OCI-LY3 (cell line): ENCODE measurements at regions not wholly inside any gene's neighbourhood (a gene's known extent, or its start where the extent isn't known, plus 50 kb on each side); places are given as distances from the start of the nearest gene placed in this dataset.

Experiments
- CTCF ChIP-seq: fragments of 200-600, 300-600 bp; sonication (generic); IDR thresholded peaks from 2 replicates; pipeline ENCODE4 v1.5.1; 2014; ENCODE audit warnings: antibody characterized with exemption, low read length, low read depth
- EZH2phosphoT487 ChIP-seq: fragments of 200-600 bp; shearing (Covaris generic); IDR thresholded peaks from 2 replicates; pipeline ENCODE4 v1.6.1; 2018; ENCODE audit warnings: antibody characterized with exemption, mixed run types, low read depth

GRCh38 chr15:36152936-36153335 is 426.5 kb upstream of the CDIN1 start:
- TF ChIP-seq CTCF (no peak), EZH2phosphoT487 (no peak)
